ENCODE measurements at regions not wholly inside any gene's neighbourhood (a gene's known extent, or its start where the extent isn't known, plus 50 kb on each side); places are given as distances from the start of the nearest gene placed in this dataset.

DNA sequence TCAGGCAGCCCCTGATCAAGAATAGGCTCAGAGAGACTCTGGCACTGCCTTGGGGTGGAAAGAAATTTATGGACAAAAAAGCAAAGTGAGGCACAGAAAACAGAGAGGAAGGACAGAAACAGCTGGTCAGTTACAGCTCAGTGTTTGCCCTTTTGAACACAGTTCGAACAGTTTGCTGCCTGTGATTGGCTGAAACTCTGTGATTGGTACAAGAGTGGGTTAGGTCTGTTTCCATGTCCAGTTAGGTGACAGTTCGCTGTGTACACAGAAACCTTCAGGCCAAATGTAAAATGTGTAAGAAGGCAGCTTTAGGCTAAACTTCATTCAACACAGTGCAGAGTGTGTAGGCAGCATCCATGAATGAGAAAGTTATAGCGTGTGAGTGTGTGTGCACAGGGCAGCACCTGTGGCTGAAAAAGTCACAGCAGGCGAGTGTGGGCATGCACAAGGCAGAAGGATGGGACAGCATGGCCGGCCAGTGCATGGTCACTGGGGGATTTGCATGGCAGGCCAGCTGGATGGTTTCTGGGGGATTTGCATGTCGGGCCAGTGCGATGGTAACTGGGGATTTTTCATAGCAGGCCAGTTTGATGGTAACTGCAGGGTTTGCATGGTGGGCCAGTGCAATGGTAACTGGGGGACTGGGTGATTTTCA lies 75.4 kb upstream of the FRMD1 start:
- no peak for DNase-seq

DNA sequence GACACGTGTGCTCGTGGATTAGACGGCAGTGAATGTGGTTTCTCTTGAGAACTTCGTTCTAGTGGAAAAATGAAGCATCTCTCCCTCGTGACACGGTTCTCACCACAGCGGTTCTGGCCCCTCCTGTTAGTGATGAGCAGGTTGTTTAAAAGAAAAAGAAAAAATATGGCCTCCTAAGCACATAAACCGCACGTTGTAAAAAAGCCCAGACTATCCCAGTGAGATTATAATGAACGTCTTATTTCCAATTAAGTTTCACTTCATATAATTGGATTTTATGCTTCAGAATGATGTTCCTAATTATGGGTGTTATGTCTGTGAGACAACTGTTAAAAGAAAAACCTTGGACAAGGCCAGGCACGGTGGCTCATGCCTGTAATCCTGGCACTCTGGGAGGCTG lies 74.5 kb upstream of the FRMD1 start:
- DNase-seq = no peak

DNA sequence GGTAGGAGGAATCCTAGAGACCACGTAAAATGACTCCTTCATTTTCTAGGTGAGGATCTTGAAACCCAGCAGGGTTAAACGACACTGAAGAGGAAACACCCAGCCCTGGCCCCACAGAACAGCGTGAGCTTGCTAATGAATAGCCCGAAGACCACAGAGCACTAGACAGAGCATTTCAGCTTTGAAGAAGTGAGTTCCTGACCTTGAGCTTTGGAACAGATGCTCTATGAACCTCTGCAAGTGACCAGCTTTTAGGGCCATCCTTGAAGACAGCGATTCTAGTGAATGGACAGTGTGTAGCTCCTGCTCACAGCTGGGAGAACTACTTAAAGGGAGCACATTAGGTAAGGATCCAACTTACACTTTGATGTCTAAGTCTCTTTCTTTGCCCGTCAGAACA lies 74.0 kb upstream of the FRMD1 start:
- DNase-seq = no peak

DNA sequence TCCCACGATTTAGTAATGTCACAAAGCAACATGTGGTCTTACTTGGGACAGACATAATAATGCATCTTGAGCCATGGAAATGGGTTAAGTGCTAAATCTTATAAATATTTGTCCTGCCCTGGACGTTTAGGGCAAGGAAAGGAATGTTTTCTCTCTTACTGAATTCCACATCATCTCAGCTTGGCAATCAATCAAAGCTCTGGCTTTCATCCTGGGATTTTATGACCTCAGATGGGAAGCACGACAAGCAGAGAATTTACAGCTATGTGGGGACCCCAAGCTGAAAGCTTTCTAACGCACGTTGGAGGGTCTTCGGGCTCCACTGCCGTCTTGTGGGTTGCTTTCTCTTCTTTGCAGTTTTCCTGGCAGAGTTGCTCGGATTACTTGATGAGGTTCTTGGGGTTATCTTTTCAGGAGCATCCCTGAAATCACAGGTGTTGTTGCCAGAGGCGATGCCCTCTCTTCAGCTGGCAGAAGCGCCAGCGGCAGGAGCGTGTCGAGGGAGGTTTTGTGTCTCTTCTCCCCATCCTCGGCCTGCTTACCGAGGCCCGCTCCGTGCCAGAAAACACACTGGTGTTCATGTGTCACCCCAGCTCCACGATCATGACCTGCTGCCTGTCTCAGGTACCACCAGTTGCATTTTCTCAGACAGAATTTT lies 73.4 kb upstream of the FRMD1 start:
- no peak for DNase-seq

DNA sequence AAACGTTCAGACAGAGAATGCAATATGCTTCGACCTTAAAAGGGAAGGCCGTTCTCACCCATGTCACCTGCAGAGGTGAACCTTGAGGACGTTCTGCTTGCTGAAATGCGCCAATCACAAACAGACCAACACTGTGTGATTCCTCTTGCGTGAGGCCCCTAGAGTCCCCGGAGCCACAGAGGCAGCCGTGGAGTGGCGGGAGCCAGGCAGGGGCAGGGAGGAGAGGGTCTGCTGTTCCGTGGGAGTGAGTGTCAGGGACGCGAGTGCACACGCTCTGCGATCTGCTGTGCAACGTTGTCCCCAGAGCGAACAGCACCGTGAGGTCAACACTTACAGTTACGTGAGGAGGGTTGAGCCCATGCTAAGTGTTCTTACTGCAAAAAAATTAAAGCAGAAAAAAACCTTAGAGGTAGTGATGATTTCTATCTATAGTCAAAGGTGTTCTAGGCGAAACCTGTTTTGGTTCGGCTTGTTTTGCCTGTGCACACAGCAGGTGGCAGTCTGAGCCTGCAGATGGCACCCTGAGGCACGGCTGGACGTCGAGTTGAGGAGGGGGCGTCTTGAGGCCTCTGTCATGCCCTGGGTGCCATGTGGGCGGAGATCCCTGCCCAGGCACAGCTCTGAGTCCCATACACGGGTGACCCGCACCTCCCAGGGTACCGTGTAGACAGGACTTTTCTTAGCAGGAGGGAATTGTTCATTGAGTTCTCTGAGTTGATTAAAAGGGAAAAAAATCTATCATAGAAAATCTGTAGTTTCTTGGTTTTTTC lies 71.7 kb upstream of the FRMD1 start:
- DNase-seq = no peak

DNA sequence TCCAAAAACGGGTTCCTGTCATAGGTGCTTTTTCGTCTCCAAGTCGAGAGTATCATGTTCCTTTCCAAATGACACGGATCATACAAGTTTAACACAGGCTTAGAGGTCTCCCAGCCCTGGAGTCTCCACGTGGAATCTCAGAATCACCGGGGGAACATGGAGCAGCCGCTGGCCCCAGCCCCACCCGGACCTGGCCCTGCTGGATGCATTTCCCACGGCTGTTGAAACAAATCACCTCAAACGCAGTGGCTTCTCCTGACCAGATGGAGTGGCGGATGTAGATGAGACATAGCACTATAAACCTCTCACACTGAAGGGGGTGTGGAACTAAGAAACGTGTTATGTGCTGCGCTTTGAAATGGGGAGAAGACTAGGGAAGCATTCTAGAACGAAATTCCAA lies 70.0 kb upstream of the FRMD1 start:
- DNase-seq = no peak

DNA sequence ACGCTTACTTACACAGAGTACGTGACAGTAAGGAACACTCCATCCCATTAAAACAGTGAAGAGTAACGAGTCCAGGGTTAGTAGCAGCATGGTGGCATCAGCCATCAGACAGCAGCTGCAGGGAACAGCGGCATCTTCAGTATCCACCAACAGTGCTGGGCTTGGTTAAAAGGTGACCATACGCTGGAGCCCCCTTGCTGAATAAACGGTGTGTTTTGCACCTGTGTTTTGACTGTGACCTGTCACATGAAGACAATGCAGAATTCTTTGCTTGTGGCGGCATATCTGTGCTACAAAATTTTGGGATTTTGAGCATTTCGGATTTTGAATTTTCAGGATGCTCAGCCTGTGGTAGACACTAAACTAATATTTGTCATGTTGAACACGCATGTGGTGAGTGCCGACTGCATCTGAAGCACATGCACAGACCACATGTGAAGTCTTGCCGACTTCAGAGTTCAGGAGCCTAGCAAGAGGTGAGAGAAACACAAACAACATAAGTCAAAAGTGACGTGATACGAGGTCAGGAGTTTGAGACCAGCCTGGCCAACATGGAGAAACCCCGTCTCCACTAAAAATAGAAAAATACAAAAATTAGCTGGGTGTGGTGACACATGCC lies 69.3 kb upstream of the FRMD1 start:
- DNase-seq = no peak

DNA sequence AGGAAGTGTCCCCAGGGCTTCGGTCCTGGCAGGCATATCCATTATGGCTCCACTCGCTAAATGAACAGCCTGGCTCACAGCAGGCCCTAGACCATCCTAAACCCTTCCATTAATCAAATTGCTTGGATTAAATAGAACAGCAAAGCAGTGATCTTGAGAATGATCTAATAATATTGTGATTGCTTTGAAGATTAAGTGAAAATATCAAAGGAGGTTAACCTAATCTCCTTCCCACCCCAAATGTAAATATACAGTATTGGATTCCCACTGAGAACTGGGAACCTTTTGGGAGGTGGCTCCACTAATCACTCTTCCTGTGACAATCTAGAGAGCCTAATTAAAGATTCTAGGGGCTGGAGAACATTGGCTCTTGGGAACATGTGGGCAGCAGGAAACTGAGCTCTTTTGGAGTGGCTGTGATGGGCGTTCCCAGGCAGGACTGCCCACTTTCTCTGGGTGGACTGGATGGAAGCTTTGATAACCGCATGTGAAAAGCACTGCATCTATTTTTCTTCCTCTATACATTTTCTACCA lies 68.3 kb upstream of the FRMD1 start:
- no peak for DNase-seq

DNA sequence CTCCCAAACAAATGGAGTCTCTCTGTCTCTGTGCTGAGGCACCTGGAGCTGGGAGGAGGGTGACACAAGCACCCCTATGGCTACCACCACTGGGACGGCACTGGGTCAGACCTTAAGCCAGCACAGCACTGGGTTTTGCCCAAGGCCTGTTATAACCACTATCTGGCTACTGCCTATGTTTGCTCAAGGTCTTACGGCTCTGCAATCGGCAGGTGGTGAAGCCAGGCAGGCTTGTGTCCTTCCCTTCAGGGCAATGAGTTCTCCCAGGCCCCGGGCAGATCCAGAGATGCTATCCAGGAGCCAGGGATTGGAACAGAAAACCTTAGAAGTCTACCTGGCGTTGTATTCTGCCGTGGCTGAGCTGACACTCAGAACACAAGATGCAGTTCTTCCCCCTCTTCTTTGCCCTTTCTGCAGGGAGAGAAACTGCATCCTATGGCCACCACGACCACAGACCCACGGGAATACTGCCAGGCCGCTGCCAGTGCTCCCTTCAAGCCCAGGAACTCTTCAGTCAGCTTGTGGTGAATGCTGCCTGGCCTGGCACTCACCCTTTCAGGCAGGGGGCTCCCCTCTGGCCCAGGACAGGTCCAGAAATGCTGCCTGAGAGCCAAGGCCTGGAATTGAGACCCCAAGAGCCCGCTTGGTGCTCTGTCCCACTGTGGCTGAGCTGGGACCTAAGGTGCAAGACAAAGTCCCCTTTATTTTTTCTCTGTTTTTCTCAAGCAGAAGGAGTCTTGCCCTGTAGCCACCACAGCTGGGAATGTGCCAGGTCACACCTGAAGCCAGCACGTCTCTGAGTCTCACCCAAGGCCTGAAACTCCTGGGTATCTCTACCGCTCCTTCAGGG lies 67.0 kb upstream of the FRMD1 start:
- no peak for DNase-seq

DNA sequence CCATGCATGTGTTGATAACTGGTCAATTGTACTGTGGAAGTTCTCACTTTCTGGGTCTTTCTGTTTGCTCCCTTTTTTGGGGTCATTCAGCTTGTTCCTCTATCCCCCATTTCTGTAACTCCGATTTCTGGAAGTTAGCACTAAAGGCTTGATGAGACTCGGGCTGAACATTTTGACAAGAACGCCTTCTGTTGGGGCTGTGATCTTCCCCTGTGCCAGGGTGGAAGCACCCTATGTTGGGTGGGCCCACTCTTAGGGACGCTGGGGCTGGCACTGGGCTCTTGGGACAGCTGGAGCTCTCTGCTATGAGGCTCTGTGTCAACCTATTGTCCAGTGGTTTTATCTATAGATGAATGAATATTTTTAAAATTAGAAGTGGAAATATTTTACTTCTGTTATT lies 60.1 kb upstream of the FRMD1 start:
- DNase-seq = no peak

DNA sequence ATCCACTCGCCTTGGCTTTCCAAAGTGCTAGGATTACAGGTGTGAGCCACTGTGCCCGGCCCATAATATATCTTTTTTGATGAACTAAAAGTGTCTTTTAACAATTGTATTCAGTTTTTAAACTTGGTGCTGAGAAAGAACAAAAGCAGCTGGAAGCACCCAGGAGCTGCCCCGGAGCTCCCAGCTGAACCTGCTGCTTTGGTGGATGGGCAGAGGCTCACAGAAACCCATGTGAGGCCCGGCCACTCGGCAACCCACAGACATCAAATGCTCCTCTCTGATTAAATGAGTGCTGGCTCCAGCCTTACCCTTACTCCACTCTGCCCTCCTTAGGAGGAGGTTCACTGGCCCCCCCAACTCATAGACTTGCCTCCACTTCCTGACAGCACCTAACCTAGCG lies 59.4 kb upstream of the FRMD1 start:
- no peak for DNase-seq

DNA sequence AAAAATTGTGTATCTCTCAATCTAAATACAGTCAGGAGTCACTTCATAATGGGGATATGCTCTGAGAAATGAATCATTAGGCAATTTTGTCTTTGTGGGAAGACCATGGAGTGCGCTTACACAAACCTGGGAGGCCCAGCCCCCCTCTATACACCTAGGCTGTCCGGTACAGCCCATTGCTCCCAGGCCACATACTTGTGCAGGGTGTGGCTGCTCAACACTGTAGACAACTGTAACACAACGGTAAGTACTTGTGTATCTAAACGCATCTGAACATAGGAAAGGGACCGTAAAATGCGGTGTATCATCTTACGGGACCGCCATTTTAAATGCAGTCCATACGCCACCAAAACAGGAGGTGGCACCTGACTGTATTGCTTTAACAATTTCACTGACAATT lies 58.0 kb upstream of the FRMD1 start:
- no peak for DNase-seq

DNA sequence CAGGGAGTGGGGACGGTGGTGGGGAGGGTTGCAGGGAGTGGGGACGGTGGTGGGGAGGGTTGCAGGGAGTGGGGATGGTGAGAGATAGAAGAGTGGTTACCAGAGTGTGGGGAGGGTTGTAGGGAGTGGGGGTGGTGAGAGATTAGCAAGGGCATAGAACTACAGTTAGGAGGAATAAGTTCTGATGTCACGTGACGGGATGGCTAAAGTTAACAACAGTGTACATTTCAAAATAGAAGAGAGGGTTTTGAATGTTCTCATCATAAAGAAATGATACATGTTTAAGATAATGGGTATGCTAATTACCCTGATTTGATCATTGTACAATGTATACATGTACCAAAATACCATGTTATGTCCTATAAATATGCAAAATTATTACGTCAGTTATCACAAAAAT lies 57.6 kb upstream of the FRMD1 start:
- no peak for DNase-seq

DNA sequence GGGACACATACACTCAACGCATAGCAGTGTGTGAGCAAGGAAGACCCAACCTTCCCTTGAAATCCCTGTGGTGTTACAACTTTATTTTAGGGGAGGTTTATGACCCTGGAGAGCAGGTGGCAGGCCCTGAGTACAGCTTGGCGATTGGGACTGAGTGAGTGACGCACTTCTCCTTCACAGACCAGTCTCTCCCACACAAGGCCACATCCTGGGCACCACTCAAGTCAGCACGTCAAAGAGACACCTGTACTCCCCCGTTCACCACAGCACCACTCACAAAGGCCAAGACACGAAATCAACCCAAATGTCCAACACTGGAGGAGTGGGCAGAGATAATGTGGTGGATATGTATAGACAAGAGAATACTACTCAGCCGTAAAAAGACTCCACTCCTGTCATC lies 57.0 kb upstream of the FRMD1 start:
- DNase-seq = no peak

DNA sequence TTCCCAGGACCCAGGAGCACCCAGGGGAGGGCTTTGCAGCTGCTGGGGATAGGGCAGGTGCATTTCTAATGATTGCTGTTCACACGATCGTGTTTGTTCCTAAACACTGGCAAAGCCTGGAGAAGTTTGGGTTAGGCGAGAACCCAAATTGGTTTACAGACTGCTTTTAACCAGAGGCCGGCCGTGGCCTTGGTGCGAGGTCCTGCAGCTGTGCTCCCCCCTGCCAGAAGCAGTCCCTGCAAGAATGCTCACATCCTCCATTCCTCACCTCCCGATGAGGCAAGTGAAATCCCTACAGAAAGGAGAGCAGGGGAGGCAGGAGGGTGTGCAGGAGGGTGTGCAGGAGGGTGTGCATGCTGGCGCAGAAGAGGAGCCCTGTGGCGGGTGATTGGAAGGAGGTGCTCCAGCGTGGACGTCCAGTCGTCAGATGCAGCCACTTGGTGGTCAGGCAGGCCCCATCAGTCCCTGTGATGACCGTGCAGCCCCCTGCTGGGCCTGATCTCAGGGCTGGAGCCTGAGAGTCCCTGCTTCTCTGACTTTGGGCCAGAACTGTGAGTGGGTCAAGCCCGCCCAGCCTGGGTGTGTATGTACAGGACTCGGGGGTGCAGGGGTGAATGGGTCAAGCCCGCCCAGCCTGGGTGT lies 55.7 kb upstream of the FRMD1 start:
- no peak for DNase-seq

DNA sequence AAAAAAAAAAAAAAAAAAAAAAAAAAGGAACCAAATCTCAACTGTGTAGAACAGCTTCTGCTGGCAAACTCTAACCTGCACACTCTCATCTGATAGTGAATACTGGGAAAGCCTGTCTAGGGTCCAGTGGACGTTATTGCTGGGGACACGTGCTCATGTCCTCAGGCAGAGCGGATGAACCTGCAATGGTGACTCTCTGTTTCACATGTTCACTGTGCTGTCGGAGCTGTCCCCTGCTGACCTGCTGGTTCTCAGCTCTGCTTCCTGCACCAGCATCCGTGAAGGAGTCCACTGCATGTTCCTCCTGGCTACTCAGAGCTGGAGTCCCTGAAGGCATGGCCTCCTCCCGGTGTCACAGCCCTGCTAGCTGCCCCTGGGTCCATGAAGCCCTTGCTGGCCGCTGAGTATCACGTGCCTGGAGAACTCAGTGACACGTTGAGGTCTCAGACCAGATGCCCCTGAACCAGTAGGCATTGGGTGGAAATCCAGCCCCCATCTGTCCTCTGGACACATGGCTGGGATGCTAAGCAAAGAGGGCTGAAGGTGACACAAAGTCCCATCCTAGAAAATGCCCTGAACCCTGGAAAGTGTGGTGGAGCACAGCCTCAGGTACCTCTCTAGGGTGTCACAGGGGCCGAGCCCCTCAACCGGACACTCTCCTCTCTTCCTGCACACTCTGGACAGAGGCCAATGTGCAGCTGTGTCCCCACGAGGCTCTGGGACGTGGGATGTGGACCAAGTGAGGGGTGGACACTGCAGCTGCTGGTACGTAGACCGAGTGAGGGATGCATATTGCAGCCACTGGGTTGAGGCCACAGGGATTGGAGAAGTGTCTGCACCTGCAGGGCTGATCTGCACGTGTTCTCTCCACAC lies 54.9 kb upstream of the FRMD1 start:
- no peak for DNase-seq

DNA sequence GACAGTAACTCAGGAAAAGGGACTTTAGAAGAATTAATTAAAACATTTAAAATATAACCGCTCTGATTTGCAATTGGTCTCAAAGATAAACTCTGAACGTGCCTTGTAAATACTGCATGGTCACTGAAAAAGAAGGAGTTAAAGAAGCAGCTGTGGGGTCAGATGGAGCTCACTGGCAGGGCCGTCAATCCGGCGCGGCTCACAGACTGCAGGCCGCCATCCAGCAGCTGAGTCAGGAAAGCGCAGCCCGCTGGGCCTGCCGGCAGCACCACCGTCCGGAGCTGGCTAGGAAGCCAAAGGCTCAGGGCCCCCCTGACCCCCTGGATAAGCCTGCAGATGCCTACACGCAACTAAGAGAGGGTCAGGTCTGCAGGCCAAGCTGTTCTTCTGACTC lies 54.2 kb upstream of the FRMD1 start:
- DNase-seq = no peak

DNA sequence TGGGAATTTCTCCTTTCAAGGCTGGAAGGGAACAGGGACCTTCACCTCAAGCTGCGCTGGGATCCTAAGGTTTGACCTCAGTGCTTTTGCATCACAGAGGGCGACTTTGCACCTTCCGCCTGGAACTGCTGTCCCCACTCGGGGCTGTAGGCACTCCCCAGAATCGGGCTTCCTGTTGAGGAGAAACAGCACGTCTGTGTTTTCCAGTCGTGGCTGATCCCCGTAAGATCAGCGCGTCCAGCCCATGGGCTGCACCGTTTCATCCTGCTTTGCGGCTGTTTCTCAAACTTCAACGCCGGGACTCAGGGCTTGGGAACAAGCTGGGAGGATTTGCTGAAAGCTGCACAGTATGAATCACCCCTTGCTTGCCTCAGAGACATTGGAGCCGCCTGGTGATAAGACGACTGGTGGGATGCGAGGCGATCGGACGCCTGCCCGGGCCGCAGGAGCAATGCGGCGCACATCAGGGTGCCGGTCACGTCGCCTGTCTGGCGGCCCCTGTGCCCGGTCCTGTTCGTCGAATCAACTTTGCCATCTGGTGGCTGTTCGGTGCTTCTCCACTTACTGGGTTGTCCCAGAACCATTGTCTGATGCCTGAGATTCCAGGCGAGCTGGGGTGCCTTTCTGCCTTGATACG lies 53.6 kb upstream of the FRMD1 start:
- peak; percentile 16 for DNase-seq

DNA sequence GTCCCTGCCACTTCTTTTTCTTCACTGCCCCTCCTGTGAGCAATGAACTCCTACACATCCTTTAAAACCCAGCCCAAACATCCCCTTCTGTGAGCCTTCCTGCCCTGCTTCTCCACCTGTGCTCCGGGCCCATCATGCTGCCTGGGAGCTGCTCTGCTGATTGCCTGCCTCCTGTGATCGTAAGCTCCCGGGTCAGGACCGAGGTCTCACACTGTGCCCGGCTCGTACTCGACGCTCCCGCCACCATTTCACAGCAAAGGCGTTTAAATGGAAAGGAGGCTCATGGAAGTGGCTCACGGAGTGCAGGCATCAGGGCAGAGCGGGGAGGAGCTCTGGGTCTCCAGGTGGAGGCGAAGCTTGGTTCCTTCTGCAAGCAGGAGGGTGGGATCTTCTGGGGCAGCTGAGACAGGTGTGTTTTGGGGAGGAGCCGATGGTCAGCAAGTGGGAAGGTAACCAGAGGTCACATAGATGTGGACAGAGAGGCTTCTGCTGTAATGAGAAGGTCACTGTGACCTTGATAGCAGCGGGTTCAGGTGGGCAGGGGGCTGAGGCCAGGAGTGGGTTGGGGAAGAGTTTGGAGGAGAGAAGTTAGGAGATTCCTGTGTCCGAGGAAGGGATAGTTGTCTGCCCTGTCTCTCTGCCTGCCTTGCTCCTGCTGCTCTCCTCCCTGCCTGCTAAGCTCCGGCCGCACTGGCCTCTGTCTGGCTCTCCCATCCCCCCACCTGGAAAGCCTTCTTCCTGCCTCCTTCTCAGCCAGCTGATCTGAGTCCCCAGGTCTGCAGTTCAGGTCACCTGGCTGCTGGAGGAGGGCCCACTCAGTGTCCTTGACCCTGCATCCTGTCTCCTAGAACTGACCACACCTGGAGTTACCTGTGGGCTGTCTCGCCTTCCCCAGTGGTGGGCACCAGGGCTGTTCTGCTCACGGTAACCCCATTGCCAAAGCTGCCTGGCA lies 52.7 kb upstream of the FRMD1 start:
- no peak for DNase-seq
